HFFc6 (cell line): ENCODE measurements at regions not wholly inside any gene's neighbourhood (a gene's known extent, or its start where the extent isn't known, plus 50 kb on each side); places are given as distances from the start of the nearest gene placed in this dataset.

ENCODE experiments used
- DNase-seq: peaks from one replicate; pipeline ENCODE4 v3.0.0-alpha.2; 2018
- H3K27ac Mint-ChIP-seq: 2 replicates; pipeline ENCODE4 v1.8.0; 2020; ENCODE audit warnings: mild to moderate bottlenecking, mixed read lengths
- H3K27me3 Mint-ChIP-seq: 2 replicates; pipeline ENCODE4 v1.8.0; 2021; ENCODE audit warnings: mild to moderate bottlenecking, moderate library complexity, mixed read lengths; ENCODE audit not compliant: insufficient read depth
- H3K36me3 Mint-ChIP-seq: 2 replicates; pipeline ENCODE4 v1.8.0; 2021; ENCODE audit warnings: low read depth, mixed read lengths
- H3K4me1 Mint-ChIP-seq: 2 replicates; pipeline ENCODE4 v1.8.0; 2020; ENCODE audit warnings: low read depth, mixed read lengths
- H3K4me3 Mint-ChIP-seq: 2 replicates; pipeline ENCODE4 v1.8.0; 2020; ENCODE audit warnings: mild to moderate bottlenecking, moderate library complexity, mixed read lengths
- H3K9me3 Mint-ChIP-seq: 2 replicates; pipeline ENCODE4 v1.8.0; 2020; ENCODE audit warnings: mild to moderate bottlenecking, mixed read lengths
- CTCF ChIP-seq: fragments of 200-600 bp; sonication (generic); IDR thresholded peaks from 2 replicates; pipeline ENCODE4 v1.5.0; 2021; ENCODE audit warnings: antibody characterized with exemption, mild to moderate bottlenecking

DNA sequence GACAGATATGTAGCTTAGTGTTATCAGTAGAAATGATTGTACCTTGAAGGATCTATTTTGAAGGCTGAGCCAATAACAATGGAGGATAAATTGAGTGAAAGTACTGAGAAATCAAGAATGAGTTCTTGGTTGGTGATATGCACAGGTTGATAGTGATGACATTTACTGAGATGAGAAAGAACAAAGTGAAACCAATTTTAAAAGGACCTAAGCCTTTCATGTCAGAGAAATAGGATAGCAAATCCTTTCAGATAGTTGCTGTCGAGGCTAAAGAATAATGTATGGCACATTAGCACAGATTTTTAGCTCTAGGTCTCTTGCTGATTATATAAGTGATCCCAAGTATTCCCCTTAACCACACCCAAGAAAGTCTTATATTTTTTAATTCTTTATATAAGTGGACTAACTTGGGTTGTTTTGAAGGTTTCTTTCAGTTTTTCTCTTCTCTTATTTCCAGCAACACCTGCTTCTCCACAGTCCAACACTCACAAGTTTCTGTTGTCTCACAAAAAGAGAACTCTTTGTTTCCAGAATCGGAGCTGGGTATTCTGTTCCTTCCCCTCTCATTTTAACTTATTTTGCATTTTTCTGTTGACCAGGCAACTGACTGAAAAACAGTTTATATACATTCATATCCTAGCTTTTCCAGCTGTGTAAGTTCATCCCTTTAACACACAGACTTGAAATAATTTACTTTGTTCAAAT lies 286.9 kb upstream of the ATP10B start:
- no peak for DNase-seq
- Mint-ChIP-seq H3K36me3 (no peaks in the 10 kb centered on the region), H3K27ac (no peak overlapping the region), H3K9me3 (peaks cover 7% of the 10 kb centered on the region; the same call in 1 of the 2 replicates), H3K4me1 (no peaks in the 10 kb centered on the region), H3K27me3 (no peaks in the 10 kb centered on the region), H3K4me3 (no peak overlapping the region)
- TF ChIP-seq CTCF, result no peak

DNA sequence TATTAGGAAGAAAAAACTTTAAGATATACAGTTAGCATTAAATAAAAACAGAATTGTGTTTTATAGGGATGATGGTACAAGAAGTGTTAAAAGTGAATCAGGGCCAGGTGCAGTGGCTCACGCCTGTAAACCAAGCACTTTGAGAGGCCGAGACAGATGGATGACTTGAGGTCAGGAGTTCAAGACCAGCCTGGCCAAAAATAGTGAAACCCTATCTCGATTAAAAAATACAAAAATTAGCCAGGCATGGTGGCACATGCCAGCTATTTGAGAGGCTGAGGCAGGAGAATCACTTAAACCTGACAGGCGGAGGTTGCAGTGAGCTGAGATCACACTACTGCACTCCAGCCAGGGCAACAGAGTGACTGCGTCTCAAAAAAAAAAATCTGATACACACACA lies 282.9 kb upstream of the ATP10B start:
- Mint-ChIP-seq H3K27ac (no peak overlapping the region), H3K4me3 (no peak overlapping the region), H3K36me3 (no peaks in the 10 kb centered on the region), H3K27me3 (no peaks in the 10 kb centered on the region), H3K4me1 (no peaks in the 10 kb centered on the region), H3K9me3 (peaks cover 5% of the 10 kb centered on the region; the same call in 1 of the 2 replicates)
- DNase-seq, result no peak
- no peak for TF ChIP-seq CTCF

- H3K36me3 Mint-ChIP-seq, result no peaks in the 10 kb centered on the region
- no peak overlapping the region for H3K4me3 Mint-ChIP-seq
- no peaks in the 10 kb centered on the region; the same call in 1 of the 2 replicates for H3K27me3 Mint-ChIP-seq
- no peak for TF ChIP-seq CTCF
- no peak overlapping the region for H3K27ac Mint-ChIP-seq
- H3K9me3 Mint-ChIP-seq, result peaks cover 14% of the 10 kb centered on the region; the same call in 1 of the 2 replicates
- no peak for DNase-seq
- no peaks in the 10 kb centered on the region for H3K4me1 Mint-ChIP-seq
Observed at GRCh38 chr5:161134083-161134482, 282.1 kb upstream of the ATP10B start.

DNA sequence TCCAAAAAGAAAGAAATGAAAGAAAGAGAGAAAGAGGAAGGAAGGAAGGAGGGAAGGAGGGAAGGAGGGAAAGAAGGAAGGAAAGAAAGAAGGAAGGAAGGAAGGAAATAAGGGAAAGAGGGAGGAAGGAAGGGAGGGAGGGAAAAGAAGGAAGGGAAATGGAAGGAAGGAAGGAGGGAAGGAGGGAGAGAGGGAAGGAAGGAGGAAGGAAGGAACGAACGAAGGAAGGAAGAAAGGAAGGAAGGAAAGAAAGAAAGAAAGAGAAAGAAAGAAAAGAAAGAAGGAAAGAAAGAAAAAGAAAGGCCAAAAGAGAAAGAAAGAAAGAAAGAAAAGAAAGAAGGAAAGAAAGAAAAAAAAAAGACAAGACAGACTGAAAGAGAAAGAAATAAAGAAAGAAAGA lies 263.9 kb upstream of the ATP10B start:
- no peak for TF ChIP-seq CTCF
- Mint-ChIP-seq H3K36me3 (no peaks in the 10 kb centered on the region), H3K27ac (no peak overlapping the region), H3K27me3 (no peaks in the 10 kb centered on the region), H3K4me3 (no peak overlapping the region), H3K4me1 (no peaks in the 10 kb centered on the region), H3K9me3 (peaks cover 12% of the 10 kb centered on the region; the same call in 1 of the 2 replicates)
- DNase-seq, result no peak

- Mint-ChIP-seq H3K9me3 (peaks cover 8% of the 10 kb centered on the region; the same call in 1 of the 2 replicates), H3K27ac (no peak overlapping the region), H3K4me1 (peaks cover 7% of the 10 kb centered on the region; the same call in 1 of the 2 replicates), H3K27me3 (no peaks in the 10 kb centered on the region), H3K36me3 (no peaks in the 10 kb centered on the region), H3K4me3 (no peak overlapping the region)
- DNase-seq, result no peak
- no peak for TF ChIP-seq CTCF
Observed at GRCh38 chr5:161112371-161112770, 260.4 kb upstream of the ATP10B start.
